ENCODE measurements at regions not wholly inside any gene's neighbourhood (a gene's known extent, or its start where the extent isn't known, plus 50 kb on each side); places are given as distances from the start of the nearest gene placed in this dataset.

DNA sequence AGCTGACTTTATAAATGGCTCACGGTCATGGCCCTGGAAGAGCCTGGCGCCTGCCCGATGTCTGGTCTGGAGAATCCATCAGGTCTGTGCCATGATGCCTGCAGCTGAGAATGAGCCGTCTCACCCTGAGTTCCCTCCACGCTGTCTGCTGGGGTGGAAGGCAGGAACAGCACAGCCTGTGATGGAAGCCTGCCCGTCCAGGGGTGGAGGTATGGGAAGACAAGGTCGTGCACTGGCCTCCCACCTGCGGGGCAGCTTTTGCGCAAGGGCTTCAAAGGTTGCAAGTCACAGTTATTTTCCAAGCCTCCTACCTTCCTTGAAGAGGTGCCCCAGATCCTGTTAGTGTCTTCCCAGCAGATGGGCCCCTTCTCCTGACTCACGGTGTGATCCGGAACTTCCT is 275.5 kb downstream of the FAM43A start:
- TF ChIP-seq FOXM1 (IDR thresholded peaks at IDR 0.05; ENCODE audit: borderline replicate concordance, low read depth) (no peak), ZBTB7A (IDR thresholded peaks at IDR 0.05; ENCODE audit: low read depth) (no peak), EP300 (IDR thresholded peaks at IDR 0.05; ENCODE audit: borderline replicate concordance) (no peak), TCF12 (IDR thresholded peaks at IDR 0.05; ENCODE audit: low read depth) (no peak), TAF1 (IDR thresholded peaks at IDR 0.05; ENCODE audit: low read depth) (no peak), CREB1 (IDR thresholded peaks at IDR 0.05; ENCODE audit: low read depth) (no peak), YY1 (IDR thresholded peaks at IDR 0.05; ENCODE audit: low read depth) (no peak), CEBPB (IDR thresholded peaks at IDR 0.05) (no peak), NFIC (IDR thresholded peaks at IDR 0.05) (no peak), RAD21 (IDR thresholded peaks at IDR 0.05; ENCODE audit: low read depth) (no peak), EGR1 (IDR thresholded peaks at IDR 0.05) (no peak)
- TF ChIP-seq, protein P1, sequence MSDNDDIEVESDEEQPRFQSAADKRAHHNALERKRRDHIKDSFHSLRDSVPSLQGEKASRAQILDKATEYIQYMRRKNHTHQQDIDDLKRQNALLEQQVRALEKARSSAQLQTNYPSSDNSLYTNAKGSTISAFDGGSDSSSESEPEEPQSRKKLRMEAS (IDR thresholded peaks at IDR 0.05), result no peak
- TF ChIP-seq, protein P2, sequence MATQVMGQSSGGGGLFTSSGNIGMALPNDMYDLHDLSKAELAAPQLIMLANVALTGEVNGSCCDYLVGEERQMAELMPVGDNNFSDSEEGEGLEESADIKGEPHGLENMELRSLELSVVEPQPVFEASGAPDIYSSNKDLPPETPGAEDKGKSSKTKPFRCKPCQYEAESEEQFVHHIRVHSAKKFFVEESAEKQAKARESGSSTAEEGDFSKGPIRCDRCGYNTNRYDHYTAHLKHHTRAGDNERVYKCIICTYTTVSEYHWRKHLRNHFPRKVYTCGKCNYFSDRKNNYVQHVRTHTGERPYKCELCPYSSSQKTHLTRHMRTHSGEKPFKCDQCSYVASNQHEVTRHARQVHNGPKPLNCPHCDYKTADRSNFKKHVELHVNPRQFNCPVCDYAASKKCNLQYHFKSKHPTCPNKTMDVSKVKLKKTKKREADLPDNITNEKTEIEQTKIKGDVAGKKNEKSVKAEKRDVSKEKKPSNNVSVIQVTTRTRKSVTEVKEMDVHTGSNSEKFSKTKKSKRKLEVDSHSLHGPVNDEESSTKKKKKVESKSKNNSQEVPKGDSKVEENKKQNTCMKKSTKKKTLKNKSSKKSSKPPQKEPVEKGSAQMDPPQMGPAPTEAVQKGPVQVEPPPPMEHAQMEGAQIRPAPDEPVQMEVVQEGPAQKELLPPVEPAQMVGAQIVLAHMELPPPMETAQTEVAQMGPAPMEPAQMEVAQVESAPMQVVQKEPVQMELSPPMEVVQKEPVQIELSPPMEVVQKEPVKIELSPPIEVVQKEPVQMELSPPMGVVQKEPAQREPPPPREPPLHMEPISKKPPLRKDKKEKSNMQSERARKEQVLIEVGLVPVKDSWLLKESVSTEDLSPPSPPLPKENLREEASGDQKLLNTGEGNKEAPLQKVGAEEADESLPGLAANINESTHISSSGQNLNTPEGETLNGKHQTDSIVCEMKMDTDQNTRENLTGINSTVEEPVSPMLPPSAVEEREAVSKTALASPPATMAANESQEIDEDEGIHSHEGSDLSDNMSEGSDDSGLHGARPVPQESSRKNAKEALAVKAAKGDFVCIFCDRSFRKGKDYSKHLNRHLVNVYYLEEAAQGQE (IDR thresholded peaks at IDR 0.05; ENCODE audit: low read depth), result no peak
- TF ChIP-seq, protein P3, sequence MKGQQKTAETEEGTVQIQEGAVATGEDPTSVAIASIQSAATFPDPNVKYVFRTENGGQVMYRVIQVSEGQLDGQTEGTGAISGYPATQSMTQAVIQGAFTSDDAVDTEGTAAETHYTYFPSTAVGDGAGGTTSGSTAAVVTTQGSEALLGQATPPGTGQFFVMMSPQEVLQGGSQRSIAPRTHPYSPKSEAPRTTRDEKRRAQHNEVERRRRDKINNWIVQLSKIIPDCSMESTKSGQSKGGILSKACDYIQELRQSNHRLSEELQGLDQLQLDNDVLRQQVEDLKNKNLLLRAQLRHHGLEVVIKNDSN (IDR thresholded peaks at IDR 0.05), result no peak
